Keratinocyte (primary cell): ENCODE measurements at regions not wholly inside any gene's neighbourhood (a gene's known extent, or its start where the extent isn't known, plus 50 kb on each side); places are given as distances from the start of the nearest gene placed in this dataset.

Experiments used
- EZH2 ChIP-seq: IDR thresholded peaks from one replicate; pipeline ENCODE4 v1.6.1; 2012; ENCODE audit warnings: inconsistent platforms, mild to moderate bottlenecking, low read length, moderate library complexity
- TF ChIP-seq, protein P1 (sequence below), 3 experiments: IDR thresholded peaks in 1 of 3; conservative IDR thresholded peaks in 1 of 3; optimal IDR thresholded peaks in 1 of 3; 2 replicates in 2 of 3; 3 replicates in 1 of 3; pipeline versions ENCODE3 to v1.5.1; 2011; ENCODE audit warnings: low read length in 3 of 3, mild to moderate bottlenecking in 3 of 3, moderate library complexity in 2 of 3, control low read depth in 1 of 3, inconsistent platforms in 1 of 3; ENCODE audit not compliant: insufficient read depth in 2 of 3; ENCODE audit errors: extremely low read depth in 1 of 3

DNA sequence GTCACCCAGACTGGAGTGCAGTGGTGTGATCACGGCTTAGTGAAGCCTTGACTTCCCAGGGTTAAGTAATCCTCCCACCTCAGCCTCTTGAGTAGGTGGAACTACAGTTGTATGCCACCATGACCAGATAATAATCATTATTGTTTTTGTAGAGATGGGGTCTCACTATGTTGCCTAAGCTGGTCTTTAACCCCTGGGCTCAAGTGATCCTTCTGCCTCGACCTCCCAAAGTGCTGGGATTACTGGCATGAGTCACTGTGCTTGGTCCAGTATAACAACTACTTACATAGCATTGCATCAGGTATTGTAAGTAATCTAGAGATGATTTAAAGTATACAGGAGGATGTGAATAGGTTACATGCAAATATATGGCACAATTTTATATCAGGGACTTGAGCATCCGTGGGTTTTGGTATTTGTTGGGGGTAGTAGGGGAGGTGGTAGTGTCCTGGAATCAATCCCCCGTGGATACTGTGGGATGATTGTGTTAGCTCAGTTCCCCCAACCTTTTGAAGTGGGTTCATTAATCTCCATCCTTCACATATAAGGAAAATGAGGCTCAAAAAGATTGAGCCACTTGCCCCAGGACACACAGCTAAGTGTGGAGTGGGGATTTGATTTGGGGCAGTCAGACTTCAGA lies 61.4 kb upstream of the CNIH3 start:
- TF ChIP-seq, protein P1, sequence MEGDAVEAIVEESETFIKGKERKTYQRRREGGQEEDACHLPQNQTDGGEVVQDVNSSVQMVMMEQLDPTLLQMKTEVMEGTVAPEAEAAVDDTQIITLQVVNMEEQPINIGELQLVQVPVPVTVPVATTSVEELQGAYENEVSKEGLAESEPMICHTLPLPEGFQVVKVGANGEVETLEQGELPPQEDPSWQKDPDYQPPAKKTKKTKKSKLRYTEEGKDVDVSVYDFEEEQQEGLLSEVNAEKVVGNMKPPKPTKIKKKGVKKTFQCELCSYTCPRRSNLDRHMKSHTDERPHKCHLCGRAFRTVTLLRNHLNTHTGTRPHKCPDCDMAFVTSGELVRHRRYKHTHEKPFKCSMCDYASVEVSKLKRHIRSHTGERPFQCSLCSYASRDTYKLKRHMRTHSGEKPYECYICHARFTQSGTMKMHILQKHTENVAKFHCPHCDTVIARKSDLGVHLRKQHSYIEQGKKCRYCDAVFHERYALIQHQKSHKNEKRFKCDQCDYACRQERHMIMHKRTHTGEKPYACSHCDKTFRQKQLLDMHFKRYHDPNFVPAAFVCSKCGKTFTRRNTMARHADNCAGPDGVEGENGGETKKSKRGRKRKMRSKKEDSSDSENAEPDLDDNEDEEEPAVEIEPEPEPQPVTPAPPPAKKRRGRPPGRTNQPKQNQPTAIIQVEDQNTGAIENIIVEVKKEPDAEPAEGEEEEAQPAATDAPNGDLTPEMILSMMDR (optimal IDR thresholded peaks at IDR 0.05 in 1 of 3, IDR thresholded peaks at IDR 0.05 in 1 of 3, conservative IDR thresholded peaks at IDR 0.05 in 1 of 3; ENCODE audit: extremely low read depth in 1 of 3, insufficient read depth in 2 of 3, low read length in 3 of 3), result no peak
- no peak for TF ChIP-seq EZH2
